ENCODE measurements at regions not wholly inside any gene's neighbourhood (a gene's known extent, or its start where the extent isn't known, plus 50 kb on each side); places are given as distances from the start of the nearest gene placed in this dataset.

GRCh38 chr12:93020631-93021597 is 91.8 kb upstream of the EEA1 start:
- no peak for TF ChIP-seq CTCF (IDR thresholded peaks at IDR 0.05)
- no peak for TF ChIP-seq POLR2A (IDR thresholded peaks at IDR 0.05)
- no peak for TF ChIP-seq EP300 (IDR thresholded peaks at IDR 0.05)

Data from tibial nerve (tissue), 4 donors.